Suprapubic skin (tissue), 4 donors: ENCODE measurements at regions not wholly inside any gene's neighbourhood (a gene's known extent, or its start where the extent isn't known, plus 50 kb on each side); places are given as distances from the start of the nearest gene placed in this dataset.

Source experiments
- DNase-seq, 2 donors: peaks; one replicate each; pipeline ENCODE4 v3.0.0-alpha.2; 2019; ENCODE audit warnings: low spot score in 2 of 2
- H3K27ac ChIP-seq: fragments of 200-600 bp; sonication (generic); one replicate; pipeline ENCODE4 v1.5.1; 2019
- H3K27me3 ChIP-seq: fragments of 200-600 bp; sonication (generic); one replicate; pipeline ENCODE4 v1.5.1; 2019
- H3K36me3 ChIP-seq: fragments of 200-600 bp; sonication (generic); one replicate; pipeline ENCODE4 v1.5.1; 2019
- H3K4me1 ChIP-seq: fragments of 200-600 bp; sonication (generic); one replicate; pipeline ENCODE4 v1.5.1; 2019
- H3K4me3 ChIP-seq: fragments of 200-600 bp; sonication (generic); one replicate; pipeline ENCODE4 v1.5.1; 2019; ENCODE audit warnings: mild to moderate bottlenecking
- H3K9me3 ChIP-seq: fragments of 200-600 bp; sonication (generic); one replicate; pipeline ENCODE4 v1.5.1; 2019
- EP300 ChIP-seq: sonication (generic); formaldehyde crosslinking; IDR thresholded peaks from one replicate; pipeline ENCODE4 v1.6.1; 2017; ENCODE audit warnings: antibody characterized with exemption
- POLR2A ChIP-seq, 2 donors: fragments of 450-650 bp; IDR thresholded peaks; one replicate each; pipeline ENCODE4 v1.6.1; 2017; ENCODE audit warnings: antibody characterized with exemption in 2 of 2, mild to moderate bottlenecking in 2 of 2, moderate library complexity in 2 of 2
- POLR2AphosphoS5 ChIP-seq, 3 donors: sonication (generic); formaldehyde crosslinking; IDR thresholded peaks; one replicate each; pipeline ENCODE4 v1.6.1; 2017; ENCODE audit warnings: antibody characterized with exemption in 3 of 3
- WGBS: methylation state at CpG from one replicate; pipeline ENCODE4 v1.1.5; 2018; 5-methylcytosine and 5-hydroxymethylcytosine counted together
- TF ChIP-seq, protein P1 (sequence below), 2 donors: fragments of 200-600 bp in 1 of 2; fragments of 450-650 bp in 1 of 2; sonication (generic) in 1 of 2; IDR thresholded peaks; one replicate each; pipeline ENCODE4 v1.5.1; 2016 to 2019; ENCODE audit warnings: antibody characterized with exemption in 2 of 2, mild to moderate bottlenecking in 1 of 2, moderate library complexity in 1 of 2

DNA sequence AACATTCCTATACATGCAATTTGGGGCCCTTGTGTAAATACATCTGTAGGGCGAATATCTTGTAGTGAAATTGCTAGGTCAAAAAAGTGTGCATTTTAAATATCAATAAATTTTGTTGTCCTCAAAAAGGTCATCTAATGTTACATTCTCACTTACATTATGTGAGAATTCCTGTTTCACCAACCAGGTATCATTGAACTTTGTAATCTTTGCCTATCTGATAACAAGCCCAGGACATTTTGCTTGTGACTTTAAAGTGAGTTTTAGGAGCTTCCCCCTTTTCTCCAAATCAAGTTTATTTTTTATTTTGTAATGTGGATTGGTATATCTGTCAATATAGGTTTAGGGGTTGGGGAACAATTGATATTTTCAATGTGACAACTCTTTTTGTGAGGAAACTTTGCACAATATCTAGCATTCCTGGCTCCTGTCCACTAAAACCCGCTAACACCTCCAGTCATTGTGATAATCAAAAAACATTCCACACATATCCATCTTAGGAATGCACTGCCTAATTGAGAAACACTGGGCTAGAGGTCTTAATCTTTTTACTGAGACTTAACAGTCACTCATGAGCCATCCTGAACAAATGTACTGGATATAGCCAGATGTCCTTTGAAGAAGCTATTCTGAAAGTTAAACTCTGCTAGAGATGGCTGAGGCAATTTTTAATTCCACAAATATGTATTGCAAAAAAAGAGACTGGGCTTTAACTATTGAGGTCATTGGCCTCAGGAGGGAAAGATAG is 72.5 kb upstream of the SLC1A1 start:
- no peaks in the 10 kb centered on the region for H3K9me3 ChIP-seq
- no peak overlapping the region for H3K4me3 ChIP-seq
- H3K27me3 ChIP-seq, result no peaks in the 10 kb centered on the region
- TF ChIP-seq, protein P1, sequence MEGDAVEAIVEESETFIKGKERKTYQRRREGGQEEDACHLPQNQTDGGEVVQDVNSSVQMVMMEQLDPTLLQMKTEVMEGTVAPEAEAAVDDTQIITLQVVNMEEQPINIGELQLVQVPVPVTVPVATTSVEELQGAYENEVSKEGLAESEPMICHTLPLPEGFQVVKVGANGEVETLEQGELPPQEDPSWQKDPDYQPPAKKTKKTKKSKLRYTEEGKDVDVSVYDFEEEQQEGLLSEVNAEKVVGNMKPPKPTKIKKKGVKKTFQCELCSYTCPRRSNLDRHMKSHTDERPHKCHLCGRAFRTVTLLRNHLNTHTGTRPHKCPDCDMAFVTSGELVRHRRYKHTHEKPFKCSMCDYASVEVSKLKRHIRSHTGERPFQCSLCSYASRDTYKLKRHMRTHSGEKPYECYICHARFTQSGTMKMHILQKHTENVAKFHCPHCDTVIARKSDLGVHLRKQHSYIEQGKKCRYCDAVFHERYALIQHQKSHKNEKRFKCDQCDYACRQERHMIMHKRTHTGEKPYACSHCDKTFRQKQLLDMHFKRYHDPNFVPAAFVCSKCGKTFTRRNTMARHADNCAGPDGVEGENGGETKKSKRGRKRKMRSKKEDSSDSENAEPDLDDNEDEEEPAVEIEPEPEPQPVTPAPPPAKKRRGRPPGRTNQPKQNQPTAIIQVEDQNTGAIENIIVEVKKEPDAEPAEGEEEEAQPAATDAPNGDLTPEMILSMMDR (IDR thresholded peaks at IDR 0.05), result no peak
- TF ChIP-seq POLR2A (IDR thresholded peaks at IDR 0.05) (no peak), EP300 (no peak), POLR2AphosphoS5 (IDR thresholded peaks at IDR 0.05) (no peak)
- 67% methylated on average over 2 of the region's 2 CpGs for WGBS
- DNase-seq, result no peak
- no peak overlapping the region for H3K27ac ChIP-seq
- H3K36me3 ChIP-seq, result no peaks in the 10 kb centered on the region
- H3K4me1 ChIP-seq, result no peaks in the 10 kb centered on the region

DNA sequence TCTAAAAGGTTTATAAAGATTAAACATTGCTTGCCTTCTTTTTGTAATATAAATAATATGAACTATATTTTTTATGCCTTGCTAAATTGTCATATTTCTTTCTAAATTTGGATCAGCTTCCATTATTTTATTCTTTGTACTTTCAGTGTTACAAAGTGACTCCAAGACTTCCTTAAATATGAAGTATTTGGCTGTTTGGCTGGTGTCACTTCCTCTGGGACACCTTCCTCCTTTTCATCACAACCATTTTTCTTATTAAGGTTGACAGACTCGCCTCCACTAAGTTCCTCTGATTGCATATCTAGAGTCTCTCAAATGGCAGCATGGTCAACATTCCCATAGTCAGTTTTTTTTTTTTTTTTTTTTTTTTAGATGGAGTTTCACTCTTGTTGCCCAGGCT is 73.8 kb upstream of the SLC1A1 start:
- H3K4me1 ChIP-seq, result no peaks in the 10 kb centered on the region
- H3K9me3 ChIP-seq, result no peaks in the 10 kb centered on the region
- no peak overlapping the region for H3K27ac ChIP-seq
- DNase-seq, result no peak
- H3K4me3 ChIP-seq, result no peak overlapping the region
- TF ChIP-seq POLR2AphosphoS5 (IDR thresholded peaks at IDR 0.05) (no peak), POLR2A (IDR thresholded peaks at IDR 0.05) (no peak), EP300 (no peak)
- TF ChIP-seq, protein P1 (IDR thresholded peaks at IDR 0.05), result no peak
- no peaks in the 10 kb centered on the region for H3K36me3 ChIP-seq
- 86% methylated on average over 1 of the region's 1 CpG for WGBS
- no peaks in the 10 kb centered on the region for H3K27me3 ChIP-seq

DNA sequence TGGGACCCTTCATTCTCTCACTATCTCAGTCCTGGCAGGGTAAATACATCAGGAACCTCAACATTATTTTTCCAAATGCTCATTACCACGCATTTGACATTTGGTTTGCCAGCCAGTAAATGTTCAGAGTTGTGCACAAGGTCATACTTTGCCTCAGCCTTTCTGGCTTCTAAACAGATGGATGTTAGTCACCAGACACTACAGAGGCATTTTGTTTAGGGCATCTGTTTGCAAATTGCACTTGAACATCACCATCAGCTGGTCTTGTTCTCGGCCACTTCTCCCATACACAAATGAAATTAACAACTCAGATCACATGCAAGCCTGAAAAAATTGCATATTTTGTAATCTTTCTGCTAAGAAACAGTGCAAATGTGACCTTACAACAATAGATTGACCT is 75.0 kb upstream of the SLC1A1 start:
- WGBS, result 89% methylated on average over 2 of the region's 2 CpGs
- H3K27ac ChIP-seq, result no peak overlapping the region

DNA sequence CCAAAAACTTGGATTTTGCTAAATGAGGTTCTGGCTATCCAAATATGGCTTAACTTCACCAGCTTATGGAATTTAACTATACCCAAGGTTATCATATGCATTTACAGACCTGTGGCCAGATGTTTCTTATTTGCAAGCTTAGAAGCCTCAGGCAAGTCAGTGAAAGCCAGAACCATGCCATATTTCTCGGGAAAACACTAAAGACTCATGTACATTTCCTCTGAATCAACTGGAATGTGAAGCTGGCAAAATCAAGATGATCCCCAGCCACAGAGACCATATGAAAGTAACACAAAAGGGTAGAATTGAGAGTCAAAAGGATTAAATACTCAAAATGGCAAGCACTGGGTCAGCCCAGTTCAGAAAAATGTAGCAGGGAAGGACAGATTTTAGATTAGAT is 76.4 kb upstream of the SLC1A1 start:
- no peaks in the 10 kb centered on the region for H3K4me1 ChIP-seq
- 33% methylated on average over 1 of the region's 1 CpG for WGBS
- no peaks in the 10 kb centered on the region for H3K9me3 ChIP-seq
- H3K4me3 ChIP-seq, result no peak overlapping the region
- TF ChIP-seq EP300 (no peak), POLR2AphosphoS5 (IDR thresholded peaks at IDR 0.05) (no peak), POLR2A (IDR thresholded peaks at IDR 0.05) (no peak)
- TF ChIP-seq, protein P1 (IDR thresholded peaks at IDR 0.05), result no peak
- H3K27ac ChIP-seq, result no peak overlapping the region
- DNase-seq, result no peak
- no peaks in the 10 kb centered on the region for H3K36me3 ChIP-seq
- no peaks in the 10 kb centered on the region for H3K27me3 ChIP-seq

More for the DNA sequence above, 75.0 kb upstream of the SLC1A1 start:
- H3K4me3 ChIP-seq, result no peak overlapping the region
- no peak for DNase-seq
- no peaks in the 10 kb centered on the region for H3K36me3 ChIP-seq
- no peak for TF ChIP-seq EP300
- TF ChIP-seq POLR2A (IDR thresholded peaks at IDR 0.05), result no peak
- TF ChIP-seq POLR2AphosphoS5 (IDR thresholded peaks at IDR 0.05), result no peak
- TF ChIP-seq, protein P1 (IDR thresholded peaks at IDR 0.05), result no peak
- H3K27me3 ChIP-seq, result no peaks in the 10 kb centered on the region
- no peaks in the 10 kb centered on the region for H3K9me3 ChIP-seq
- H3K4me1 ChIP-seq, result no peaks in the 10 kb centered on the region

DNA sequence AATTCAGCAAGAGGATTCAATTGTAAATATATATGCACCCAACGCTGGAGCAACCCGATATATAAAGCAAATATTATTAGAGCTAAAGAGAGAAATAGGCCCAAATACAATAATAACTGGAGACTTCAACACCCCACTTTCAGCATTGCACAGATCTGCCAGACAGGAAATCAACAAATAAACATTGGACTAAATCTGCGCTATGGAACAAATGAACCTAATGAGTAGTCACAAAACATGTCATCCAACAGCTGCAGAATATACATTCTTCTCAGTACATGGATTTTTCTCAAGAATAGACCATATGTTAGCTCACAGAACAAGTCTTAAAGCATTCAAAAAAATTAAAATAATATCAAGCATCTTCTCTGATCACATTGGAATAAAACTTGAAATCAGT is 86.1 kb upstream of the SLC1A1 start:
- Histone ChIP-seq H3K9me3 (no peaks in the 10 kb centered on the region), H3K36me3 (no peaks in the 10 kb centered on the region), H3K27me3 (no peaks in the 10 kb centered on the region), H3K4me1 (no peaks in the 10 kb centered on the region), H3K27ac (no peak overlapping the region), H3K4me3 (no peak overlapping the region)
- no peak for DNase-seq
- 59% methylated on average over 3 of the region's 3 CpGs for WGBS
- TF ChIP-seq, protein P1 (IDR thresholded peaks at IDR 0.05), result no peak
- TF ChIP-seq EP300 (no peak), POLR2AphosphoS5 (IDR thresholded peaks at IDR 0.05) (no peak), POLR2A (IDR thresholded peaks at IDR 0.05) (no peak)
